GM21825 (cell line): ENCODE measurements at regions not wholly inside any gene's neighbourhood (a gene's known extent, or its start where the extent isn't known, plus 50 kb on each side); places are given as distances from the start of the nearest gene placed in this dataset.
"Not testable (repeated sequence)": the region's sequence is repeated elsewhere in the genome, so short reads cannot be mapped to it uniquely, and the experiment has no call there.

Experiments used
- ATAC-seq: cut with Tn5 transposase; IDR thresholded peaks from one replicate; pipeline ENCODE4 v1.9.1; 2021; ENCODE audit warnings: mild to moderate bottlenecking, moderate library complexity; ENCODE audit not compliant: unreplicated experiment

GRCh38 chr7:155227788-155228458 lies 69.8 kb upstream of the INSIG1 start:
- ATAC-seq: no peak

- ATAC-seq: no peak
Observed at GRCh38 chr7:155228459-155228845, 69.2 kb upstream of the INSIG1 start.

GRCh38 chr7:155228894-155229293 lies 68.8 kb upstream of the INSIG1 start:
- ATAC-seq: no peak

GRCh38 chr7:155229548-155230168 lies 68.0 kb upstream of the INSIG1 start:
- no peak for ATAC-seq

- ATAC-seq: no peak
Observed at GRCh38 chr7:155230169-155230593, 67.5 kb upstream of the INSIG1 start.

- ATAC-seq: no peak
Observed at GRCh38 chr7:155231241-155231800, 66.4 kb upstream of the INSIG1 start.

- no peak for ATAC-seq
Observed at GRCh38 chr7:155231941-155232340, 65.7 kb upstream of the INSIG1 start.

- no peak for ATAC-seq
Observed at GRCh38 chr7:155232911-155233310, 64.8 kb upstream of the INSIG1 start.

GRCh38 chr7:155233311-155234157 lies 64.1 kb upstream of the INSIG1 start:
- no peak for ATAC-seq

GRCh38 chr7:155234158-155234492 lies 63.6 kb upstream of the INSIG1 start:
- no peak for ATAC-seq

- ATAC-seq: no peak
Observed at GRCh38 chr7:155234950-155235789, 62.5 kb upstream of the INSIG1 start.

GRCh38 chr7:155236386-155236785 lies 61.3 kb upstream of the INSIG1 start:
- ATAC-seq: no peak

GRCh38 chr7:155237297-155237696 lies 60.4 kb upstream of the INSIG1 start:
- ATAC-seq: no peak

- no peak for ATAC-seq
Observed at GRCh38 chr7:155237730-155238129, 59.9 kb upstream of the INSIG1 start.

- ATAC-seq: not testable (repeated sequence)
Observed at GRCh38 chr7:155239431-155240087, 58.1 kb upstream of the INSIG1 start.

GRCh38 chr7:155244675-155245074 lies 53.0 kb upstream of the INSIG1 start:
- no peak for ATAC-seq

GRCh38 chr7:155247479-155248365 lies 50.0 kb upstream of the INSIG1 start:
- no peak for ATAC-seq
